ENCODE measurements at regions not wholly inside any gene's neighbourhood (a gene's known extent, or its start where the extent isn't known, plus 50 kb on each side); places are given as distances from the start of the nearest gene placed in this dataset.

DNA sequence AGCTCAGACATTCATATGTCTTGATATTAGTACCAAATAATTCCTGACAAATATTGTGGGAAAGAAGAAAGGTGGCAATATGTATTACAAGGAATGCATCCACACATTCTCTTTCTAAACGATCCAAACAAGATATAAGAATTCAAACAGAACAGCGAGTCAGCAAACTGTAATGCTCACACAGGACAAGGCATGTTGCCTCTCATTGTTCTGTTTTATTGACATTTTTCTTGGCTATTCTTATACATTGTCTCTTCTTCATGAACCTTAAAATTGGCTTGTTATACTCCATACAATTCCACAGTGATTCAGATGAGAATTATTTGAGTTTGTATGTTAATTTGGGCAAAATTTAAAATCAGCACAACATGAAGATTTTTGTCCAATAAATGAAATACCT, 189.1 kb downstream of the HS3ST3B1 start:
- intact Hi-C loops (cut with DNase I) = no loop called here
- no peak overlapping the region for H3K4me3 ChIP-seq
- DNase-seq (ENCODE audit: low spot score in 2 of 2) = no peak
- H3K27ac ChIP-seq = no peak overlapping the region
- H3K4me1 ChIP-seq = no peaks in the 10 kb centered on the region
- no peak for TF ChIP-seq CTCF (IDR thresholded peaks at IDR 0.05)
- no peaks in the 10 kb centered on the region for H3K36me3 ChIP-seq
- no peaks in the 10 kb centered on the region for H3K9me3 ChIP-seq
- no peaks in the 10 kb centered on the region for H3K27me3 ChIP-seq

GRCh38 chr17:14488958-14489550, 188.2 kb downstream of the HS3ST3B1 start:
- Histone ChIP-seq H3K36me3 (no peaks in the 10 kb centered on the region), H3K9me3 (no peaks in the 10 kb centered on the region), H3K4me3 (no peak overlapping the region), H3K27ac (no peak overlapping the region), H3K27me3 (no peaks in the 10 kb centered on the region), H3K4me1 (no peaks in the 10 kb centered on the region)
- TF ChIP-seq CTCF (IDR thresholded peaks at IDR 0.05) = no peak
- DNase-seq (ENCODE audit: low spot score in 2 of 2) = no peak
- intact Hi-C loops (cut with DNase I) = no loop called here

GRCh38 chr17:14487068-14487467, 186.2 kb downstream of the HS3ST3B1 start:
- no peak for TF ChIP-seq CTCF (IDR thresholded peaks at IDR 0.05)

DNA sequence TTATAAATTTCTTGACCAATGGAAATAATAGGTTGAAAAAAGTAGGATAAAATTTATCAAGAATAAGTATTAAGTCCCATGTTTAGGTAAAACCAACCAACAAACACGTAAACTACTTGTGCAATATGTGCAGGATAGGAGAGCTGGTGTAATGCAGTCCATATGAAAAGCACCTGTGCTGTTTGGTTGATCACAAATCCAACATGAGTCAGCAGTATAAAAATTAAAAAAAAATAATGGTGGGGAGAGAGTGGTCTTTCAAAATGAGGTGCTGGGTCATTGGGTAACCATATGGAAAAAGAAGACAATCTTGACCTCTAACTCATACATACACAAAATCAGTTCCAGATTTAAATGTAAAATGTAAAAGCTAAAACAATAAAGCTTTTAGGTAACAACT, 181.8 kb downstream of the HS3ST3B1 start:
- TF ChIP-seq CTCF (IDR thresholded peaks at IDR 0.05) = no peak
- H3K27ac ChIP-seq = no peak overlapping the region
- H3K9me3 ChIP-seq = no peaks in the 10 kb centered on the region
- no peak for DNase-seq (ENCODE audit: low spot score in 2 of 2)
- H3K27me3 ChIP-seq = no peaks in the 10 kb centered on the region
- no peaks in the 10 kb centered on the region for H3K4me1 ChIP-seq
- intact Hi-C loops (cut with DNase I) = no loop called here
- H3K36me3 ChIP-seq = no peaks in the 10 kb centered on the region
- H3K4me3 ChIP-seq = no peak overlapping the region

More at GRCh38 chr17:14487068-14487467, 186.2 kb downstream of the HS3ST3B1 start:
- H3K9me3 ChIP-seq = no peaks in the 10 kb centered on the region
- no peaks in the 10 kb centered on the region for H3K36me3 ChIP-seq
- no peak for DNase-seq (ENCODE audit: low spot score in 2 of 2)
- H3K27ac ChIP-seq = no peak overlapping the region
- H3K4me1 ChIP-seq = no peaks in the 10 kb centered on the region
- intact Hi-C loops (cut with DNase I) = no loop called here
- no peak overlapping the region for H3K4me3 ChIP-seq
- no peaks in the 10 kb centered on the region for H3K27me3 ChIP-seq

- TF ChIP-seq CTCF (IDR thresholded peaks at IDR 0.05) = no peak
- Histone ChIP-seq H3K9me3 (no peaks in the 10 kb centered on the region), H3K4me3 (no peak overlapping the region), H3K36me3 (no peaks in the 10 kb centered on the region), H3K4me1 (no peaks in the 10 kb centered on the region), H3K27me3 (no peaks in the 10 kb centered on the region), H3K27ac (no peak overlapping the region)
- intact Hi-C loops (cut with DNase I) = no loop called here
- DNase-seq (ENCODE audit: low spot score in 2 of 2) = no peak
These were observed 180.8 kb downstream of the HS3ST3B1 start for GRCh38 chr17:14481664-14482063.

GRCh38 chr17:14474591-14474990, 173.7 kb downstream of the HS3ST3B1 start:
- H3K4me3 ChIP-seq = no peak overlapping the region
- no peak overlapping the region for H3K27ac ChIP-seq
- no peaks in the 10 kb centered on the region for H3K4me1 ChIP-seq
- no peaks in the 10 kb centered on the region for H3K36me3 ChIP-seq
- H3K27me3 ChIP-seq = no peaks in the 10 kb centered on the region
- no peak for TF ChIP-seq CTCF (IDR thresholded peaks at IDR 0.05)
- H3K9me3 ChIP-seq = no peaks in the 10 kb centered on the region
- intact Hi-C loops (cut with DNase I) = no loop called here
- no peak for DNase-seq (ENCODE audit: low spot score in 2 of 2)

All from ascending aorta (tissue), 2 donors.